Mesothelial cell of epicardium (in vitro differentiated cells): ENCODE measurements at regions not wholly inside any gene's neighbourhood (a gene's known extent, or its start where the extent isn't known, plus 50 kb on each side); places are given as distances from the start of the nearest gene placed in this dataset.

Experiments
- DNase-seq, 2 experiments: peaks; one replicate each; pipeline ENCODE4 v3.0.0; 2021; ENCODE audit warnings: low spot score in 2 of 2; ENCODE audit not compliant: unreplicated experiment in 2 of 2
- H3K27ac Mint-ChIP-seq: 2 replicates; pipeline ENCODE4 v1.8.0; 2021; ENCODE audit warnings: mixed read lengths
- H3K27me3 Mint-ChIP-seq: 2 replicates; pipeline ENCODE4 v1.8.0; 2021; ENCODE audit warnings: low read depth, mixed read lengths
- H3K36me3 Mint-ChIP-seq: 2 replicates; pipeline ENCODE4 v1.8.0; 2021; ENCODE audit warnings: mixed read lengths
- H3K4me1 Mint-ChIP-seq: 2 replicates; pipeline ENCODE4 v1.8.0; 2021; ENCODE audit warnings: mixed read lengths
- H3K4me3 Mint-ChIP-seq: 2 replicates; pipeline ENCODE4 v1.8.0; 2021; ENCODE audit warnings: mild to moderate bottlenecking, moderate library complexity, mixed read lengths
- H3K9me3 Mint-ChIP-seq: 2 replicates; pipeline ENCODE4 v1.8.0; 2021; ENCODE audit warnings: mixed read lengths
- TF ChIP-seq, protein P1 (sequence below): fragments of 200-600 bp; sonication (generic); IDR thresholded peaks from one replicate; pipeline ENCODE4 v1.5.0; 2021; ENCODE audit warnings: antibody characterized with exemption; ENCODE audit not compliant: unreplicated experiment

- peaks cover 4% of the 10 kb centered on the region for H3K9me3 Mint-ChIP-seq
- H3K4me1 Mint-ChIP-seq = no peaks in the 10 kb centered on the region
- TF ChIP-seq, protein P1, sequence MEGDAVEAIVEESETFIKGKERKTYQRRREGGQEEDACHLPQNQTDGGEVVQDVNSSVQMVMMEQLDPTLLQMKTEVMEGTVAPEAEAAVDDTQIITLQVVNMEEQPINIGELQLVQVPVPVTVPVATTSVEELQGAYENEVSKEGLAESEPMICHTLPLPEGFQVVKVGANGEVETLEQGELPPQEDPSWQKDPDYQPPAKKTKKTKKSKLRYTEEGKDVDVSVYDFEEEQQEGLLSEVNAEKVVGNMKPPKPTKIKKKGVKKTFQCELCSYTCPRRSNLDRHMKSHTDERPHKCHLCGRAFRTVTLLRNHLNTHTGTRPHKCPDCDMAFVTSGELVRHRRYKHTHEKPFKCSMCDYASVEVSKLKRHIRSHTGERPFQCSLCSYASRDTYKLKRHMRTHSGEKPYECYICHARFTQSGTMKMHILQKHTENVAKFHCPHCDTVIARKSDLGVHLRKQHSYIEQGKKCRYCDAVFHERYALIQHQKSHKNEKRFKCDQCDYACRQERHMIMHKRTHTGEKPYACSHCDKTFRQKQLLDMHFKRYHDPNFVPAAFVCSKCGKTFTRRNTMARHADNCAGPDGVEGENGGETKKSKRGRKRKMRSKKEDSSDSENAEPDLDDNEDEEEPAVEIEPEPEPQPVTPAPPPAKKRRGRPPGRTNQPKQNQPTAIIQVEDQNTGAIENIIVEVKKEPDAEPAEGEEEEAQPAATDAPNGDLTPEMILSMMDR = no peak
- H3K36me3 Mint-ChIP-seq = no peaks in the 10 kb centered on the region
- DNase-seq = no peak
- no peaks in the 10 kb centered on the region for H3K27me3 Mint-ChIP-seq
- no peak overlapping the region for H3K27ac Mint-ChIP-seq
- H3K4me3 Mint-ChIP-seq = no peak overlapping the region
These were observed 428.1 kb upstream of the PDE3A start for GRCh38 chr12:19940267-19940666.

- Mint-ChIP-seq H3K4me1 (peaks cover under 1% of the 10 kb centered on the region), H3K36me3 (no peaks in the 10 kb centered on the region), H3K27me3 (no peaks in the 10 kb centered on the region), H3K4me3 (no peak overlapping the region), H3K27ac (no peak overlapping the region), H3K9me3 (no peaks in the 10 kb centered on the region)
- no peak for DNase-seq
- TF ChIP-seq, protein P1 = no peak
These were observed 427.2 kb upstream of the PDE3A start for GRCh38 chr12:19941096-19941495.

GRCh38 chr12:19945559-19946435 is 422.5 kb upstream of the PDE3A start:
- no peaks in the 10 kb centered on the region for H3K36me3 Mint-ChIP-seq
- H3K4me3 Mint-ChIP-seq = no peak overlapping the region
- no peak overlapping the region for H3K27ac Mint-ChIP-seq
- H3K4me1 Mint-ChIP-seq = peaks cover 2% of the 10 kb centered on the region
- H3K27me3 Mint-ChIP-seq = no peaks in the 10 kb centered on the region
- no peaks in the 10 kb centered on the region for H3K9me3 Mint-ChIP-seq
- no peak for DNase-seq
- TF ChIP-seq, protein P1 = no peak

DNA sequence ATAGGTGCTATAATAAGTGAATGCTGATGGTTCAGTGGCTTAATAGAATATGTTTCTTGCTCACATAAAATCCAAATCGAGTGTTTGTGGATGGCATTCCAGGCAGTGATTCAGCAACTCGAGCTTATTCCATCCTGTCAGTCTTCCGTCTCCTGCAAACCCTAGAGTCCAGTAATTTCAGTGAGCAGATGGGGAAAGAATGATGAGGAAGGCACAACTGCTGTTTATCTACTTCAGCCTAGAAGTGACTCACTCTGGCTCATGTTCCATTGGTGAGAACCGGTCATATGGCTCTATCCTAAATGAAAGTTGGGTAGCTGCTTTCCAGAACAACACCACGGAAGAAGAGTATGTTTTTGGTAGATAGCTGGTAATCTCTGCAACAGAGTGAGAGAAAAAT is 421.8 kb upstream of the PDE3A start:
- Mint-ChIP-seq H3K4me1 (peaks cover 2% of the 10 kb centered on the region), H3K9me3 (no peaks in the 10 kb centered on the region), H3K4me3 (no peak overlapping the region), H3K27me3 (no peaks in the 10 kb centered on the region), H3K27ac (no peak overlapping the region), H3K36me3 (no peaks in the 10 kb centered on the region)
- no peak for DNase-seq
- TF ChIP-seq, protein P1 = no peak

DNA sequence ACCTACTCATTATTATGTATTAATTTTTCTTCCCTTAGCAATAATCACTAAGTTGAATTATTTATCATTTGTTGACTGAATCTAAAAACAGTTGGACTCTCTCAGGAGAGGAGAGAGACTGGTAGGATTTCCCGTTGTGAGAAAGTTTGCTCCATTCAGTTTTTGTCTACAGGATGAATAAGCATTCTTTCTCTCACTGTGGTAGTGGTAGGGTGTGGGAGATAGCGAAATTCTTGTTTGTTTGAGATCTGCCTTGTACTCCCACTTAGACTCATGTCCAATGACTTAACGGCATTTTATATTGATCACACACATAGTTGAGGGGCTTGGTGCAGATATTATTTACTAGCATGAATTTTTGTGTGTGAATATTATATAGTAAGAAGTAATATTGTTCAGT is 421.0 kb upstream of the PDE3A start:
- Mint-ChIP-seq H3K9me3 (no peaks in the 10 kb centered on the region), H3K36me3 (no peaks in the 10 kb centered on the region), H3K27ac (no peak overlapping the region), H3K27me3 (no peaks in the 10 kb centered on the region), H3K4me3 (no peak overlapping the region), H3K4me1 (peaks cover 2% of the 10 kb centered on the region)
- no peak for DNase-seq
- TF ChIP-seq, protein P1 = no peak
